ENCODE measurements at regions not wholly inside any gene's neighbourhood (a gene's known extent, or its start where the extent isn't known, plus 50 kb on each side); places are given as distances from the start of the nearest gene placed in this dataset.
"Not testable (repeated sequence)": the region's sequence is repeated elsewhere in the genome, so short reads cannot be mapped to it uniquely, and the experiment has no call there.

DNA sequence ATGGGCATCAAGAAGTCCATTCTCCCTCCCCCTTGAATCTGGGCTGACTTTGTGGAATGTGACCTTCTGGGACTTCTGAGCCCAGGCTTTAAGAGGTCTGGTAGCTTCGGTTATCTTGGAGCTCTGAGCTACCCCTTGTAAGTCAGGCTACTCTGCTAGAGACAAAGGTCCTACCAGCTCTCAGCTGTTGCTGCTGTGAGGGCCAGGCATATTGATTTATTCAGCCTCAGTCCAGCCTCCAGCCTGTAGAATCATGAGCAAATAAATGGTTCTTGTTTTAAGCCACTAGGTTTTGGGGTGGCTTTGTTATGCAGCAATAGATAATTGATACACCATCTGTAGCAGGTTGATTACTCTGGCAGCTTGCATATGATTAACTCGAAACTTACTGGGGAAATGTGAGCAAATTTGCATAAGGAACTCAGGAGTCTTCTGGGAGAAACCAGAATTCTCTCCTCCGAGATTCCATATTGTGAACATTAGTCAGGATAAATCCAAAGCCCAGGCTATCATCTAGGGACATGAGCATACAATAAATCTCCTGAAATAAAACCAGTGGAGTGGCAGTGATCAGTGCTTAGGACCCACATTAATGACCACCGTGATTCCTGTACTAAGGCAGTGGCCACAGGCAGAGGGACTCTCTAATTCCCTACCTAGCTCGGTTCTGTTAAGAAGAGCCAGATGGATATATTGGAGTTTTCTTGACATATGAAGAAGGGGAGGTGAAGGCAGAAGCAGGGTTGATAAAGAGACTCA lies 336.1 kb downstream of the CDC5L start:
- no peak for DNase-seq

GRCh38 chr6:44725070-44725469 lies 337.6 kb downstream of the CDC5L start:
- DNase-seq = no peak

DNA sequence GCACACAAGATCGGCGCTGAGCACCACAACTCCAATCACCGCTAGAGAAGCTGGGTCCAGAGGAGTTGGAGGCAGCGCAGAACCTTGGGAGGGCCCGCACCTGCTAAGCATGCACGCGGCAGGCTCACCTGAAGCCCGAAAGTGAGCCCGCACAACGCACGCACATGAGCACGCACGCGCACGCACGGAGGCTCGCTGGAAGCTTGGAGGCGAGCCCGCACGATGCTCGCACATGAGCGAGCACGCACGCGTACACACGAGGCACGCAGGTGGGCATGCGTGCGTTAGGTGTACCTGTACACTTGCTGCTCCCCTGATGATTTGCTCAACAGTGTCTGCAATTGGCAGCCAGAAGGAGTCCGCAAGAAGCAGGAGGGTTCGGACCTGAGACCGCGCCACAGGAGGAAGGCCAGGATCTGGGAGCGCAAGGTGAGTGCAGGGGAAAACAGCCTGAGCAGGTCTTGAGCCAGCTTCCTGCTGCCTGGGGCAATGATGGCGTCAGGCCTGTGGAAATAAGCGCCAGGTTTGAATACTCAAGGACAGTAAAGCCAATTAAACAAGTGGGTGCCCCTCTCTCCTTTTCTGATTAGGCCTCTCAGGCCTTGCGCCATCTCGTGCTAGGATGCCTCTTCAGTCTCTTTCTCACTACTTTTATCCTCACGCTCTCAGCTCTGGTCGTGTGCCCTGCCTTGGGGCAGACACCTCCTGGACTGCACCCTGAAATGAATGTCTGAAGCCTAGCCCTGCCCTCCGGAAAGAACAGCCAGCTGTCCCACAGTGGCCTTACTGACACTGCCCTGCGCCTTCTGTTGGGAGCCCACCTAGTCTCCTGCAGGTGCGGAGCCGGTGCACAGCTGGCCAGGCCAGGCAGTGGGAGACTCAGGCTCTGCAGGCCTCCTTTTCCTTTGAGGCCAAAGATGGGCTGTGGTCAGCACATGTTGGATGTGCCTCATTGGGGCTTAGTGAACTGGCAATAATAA lies 340.4 kb downstream of the CDC5L start:
- no peak for DNase-seq

GRCh38 chr6:44730771-44731391 lies 343.4 kb downstream of the CDC5L start:
- DNase-seq = no peak

GRCh38 chr6:44731485-44732095 lies 344.1 kb downstream of the CDC5L start:
- no peak for DNase-seq

DNA sequence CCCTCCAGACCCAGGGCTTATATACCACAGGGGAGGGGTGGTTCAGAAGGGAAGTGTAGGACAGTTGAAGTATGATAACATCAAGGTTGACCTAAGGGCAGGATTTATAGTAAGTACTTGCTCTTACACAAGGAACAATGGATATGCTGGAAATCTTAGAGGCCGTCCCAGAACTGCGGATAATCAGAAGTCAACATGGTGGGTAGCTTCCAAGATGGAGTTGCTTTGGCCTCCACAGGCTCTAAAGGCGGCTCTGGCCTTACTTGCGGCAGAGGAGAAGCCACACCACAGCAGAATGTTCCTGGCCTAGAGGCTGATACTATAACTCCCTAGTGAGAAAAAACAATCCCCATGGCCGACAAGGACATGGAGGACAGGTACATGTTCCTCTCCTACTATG lies 344.7 kb downstream of the CDC5L start:
- no peak for DNase-seq

DNA sequence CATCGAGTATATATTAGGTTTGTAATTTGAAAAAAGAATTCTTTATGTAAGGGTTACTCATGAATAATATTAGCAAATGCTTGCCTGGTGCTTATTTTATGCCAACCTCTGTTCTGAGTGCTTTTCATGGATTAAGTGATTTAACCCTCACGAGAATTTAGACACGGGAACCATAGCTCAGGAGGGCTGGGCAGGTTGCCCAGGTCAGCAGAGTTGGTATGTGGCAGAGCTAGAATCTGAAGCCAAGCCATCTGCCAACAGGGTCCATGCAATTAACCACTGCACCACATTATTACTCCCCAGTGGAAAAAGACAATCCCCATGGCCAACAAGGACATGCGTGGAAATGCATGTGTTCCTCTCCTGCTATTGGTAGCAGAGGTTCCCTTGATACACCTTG lies 345.6 kb downstream of the CDC5L start:
- DNase-seq = no peak

DNA sequence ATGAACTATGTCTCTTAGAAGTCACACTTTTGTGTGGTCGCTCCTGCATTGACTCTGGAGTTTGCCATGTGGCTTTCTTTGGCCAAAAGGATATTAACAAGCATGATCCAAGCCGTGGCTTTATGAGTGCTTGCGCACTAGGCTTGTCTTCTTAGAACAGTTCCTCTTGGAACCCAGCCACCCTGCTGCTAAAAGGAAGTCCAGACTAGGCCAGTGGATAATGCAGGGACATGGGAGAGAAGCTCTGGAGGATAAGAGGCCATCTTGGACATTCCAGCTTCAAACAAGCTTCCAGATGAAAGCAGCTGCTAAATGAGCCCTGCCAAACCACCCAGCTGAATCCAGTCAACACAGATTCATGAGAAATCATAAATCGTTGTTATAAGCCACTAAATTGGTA lies 346.4 kb downstream of the CDC5L start:
- no peak for DNase-seq

- no peak for DNase-seq
These were observed 347.6 kb downstream of the CDC5L start for GRCh38 chr6:44734886-44735629.

DNA sequence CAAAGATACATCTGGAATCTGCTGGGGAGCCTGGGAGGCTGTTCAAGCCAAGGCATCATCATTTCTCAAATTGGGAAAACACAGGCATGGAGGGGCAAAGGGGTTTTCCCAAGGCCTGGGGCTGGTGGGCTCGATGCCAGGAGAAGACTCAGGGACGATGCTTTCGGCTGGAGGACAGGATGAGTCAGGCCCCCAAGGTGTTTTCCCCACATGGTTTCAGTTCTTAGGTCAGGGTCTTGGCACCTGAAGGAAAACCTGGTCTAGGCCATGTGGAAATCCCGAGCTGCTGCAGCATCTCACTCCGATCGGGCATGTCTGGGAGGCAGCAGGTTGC lies 348.1 kb downstream of the CDC5L start:
- DNase-seq = no peak

DNA sequence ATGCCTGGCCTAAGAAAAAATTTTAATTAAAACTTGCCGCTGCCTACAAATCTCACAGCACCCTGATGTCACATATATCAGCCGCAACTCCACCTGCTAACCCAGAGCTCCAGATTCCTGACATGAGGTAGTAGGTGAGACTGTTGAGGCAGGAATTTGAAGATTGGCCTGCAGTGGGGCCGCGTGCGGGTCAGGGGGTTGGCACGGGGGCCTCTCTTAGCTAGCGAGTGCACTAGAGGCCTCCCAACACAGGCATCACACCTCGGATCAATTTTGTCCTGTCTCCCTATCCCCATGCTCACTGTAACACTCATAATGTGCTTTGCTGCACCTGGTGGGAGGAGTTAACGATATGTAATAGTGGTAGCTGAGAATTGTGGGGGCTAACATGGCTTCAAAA lies 349.8 kb downstream of the CDC5L start:
- DNase-seq = no peak

GRCh38 chr6:44737829-44738528 lies 350.5 kb downstream of the CDC5L start:
- no peak for DNase-seq

GRCh38 chr6:44738601-44739146 lies 351.2 kb downstream of the CDC5L start:
- no peak for DNase-seq

DNA sequence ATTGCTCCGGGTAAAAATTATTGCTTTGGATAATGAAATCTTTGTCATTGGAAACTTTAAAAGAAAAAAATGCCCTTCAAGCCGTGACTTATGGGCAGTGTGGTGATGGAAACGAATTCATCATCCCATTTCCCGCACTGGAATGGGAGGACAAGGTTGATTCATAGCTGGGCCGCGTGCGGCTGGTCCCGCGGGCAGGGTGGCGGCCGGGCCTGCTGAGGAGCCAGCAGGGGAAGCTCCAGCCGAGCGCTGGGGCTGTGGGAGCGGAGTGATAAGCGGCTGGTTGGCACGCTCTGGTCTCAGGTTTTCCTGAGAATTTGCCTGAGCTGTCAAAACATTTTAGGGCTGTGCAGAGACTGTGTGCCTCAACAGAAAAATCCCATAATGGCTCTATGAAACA lies 351.7 kb downstream of the CDC5L start:
- no peak for DNase-seq

GRCh38 chr6:44740566-44741120 lies 353.1 kb downstream of the CDC5L start:
- no peak for DNase-seq

GRCh38 chr6:44742201-44742600 lies 354.7 kb downstream of the CDC5L start:
- DNase-seq = no peak

DNA sequence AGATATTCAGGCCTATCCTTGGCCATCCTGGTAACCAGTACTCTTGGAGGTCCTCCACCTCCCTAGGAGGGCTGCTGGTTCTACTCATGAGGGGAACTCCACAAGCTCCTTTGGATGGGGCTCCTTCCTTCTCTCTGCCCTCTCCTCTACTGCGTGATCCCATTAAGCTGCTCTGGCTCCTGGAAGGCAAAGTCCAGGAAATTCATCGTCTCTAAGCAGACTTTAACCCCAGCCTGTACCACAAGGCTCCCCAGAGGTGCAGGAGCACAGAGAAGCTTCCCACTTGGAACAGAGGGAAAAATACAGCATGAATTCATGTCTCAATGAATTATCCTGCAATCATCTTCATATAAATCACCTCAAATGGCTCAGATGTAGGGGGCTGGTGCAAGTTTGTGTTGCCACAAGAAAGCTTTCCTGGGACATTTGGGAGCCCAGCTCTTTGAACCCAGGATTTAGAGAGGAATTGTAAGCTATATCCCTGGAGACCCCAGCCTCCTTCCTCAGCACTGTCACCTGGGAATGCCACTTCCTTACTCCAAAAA lies 355.4 kb downstream of the CDC5L start:
- no peak for DNase-seq

GRCh38 chr6:44760116-44760515 lies 372.6 kb downstream of the CDC5L start:
- DNase-seq = not testable (repeated sequence)

GRCh38 chr6:44761046-44761445 lies 373.5 kb downstream of the CDC5L start:
- no peak for DNase-seq

GRCh38 chr6:44762496-44762895 lies 375.0 kb downstream of the CDC5L start:
- DNase-seq = no peak

Data from CD4-positive, alpha-beta T cell treated with Interleukin-17A for 1 hour (primary cell).